Endothelial cell (in vitro differentiated cells): ENCODE measurements at regions not wholly inside any gene's neighbourhood (a gene's known extent, or its start where the extent isn't known, plus 50 kb on each side); places are given as distances from the start of the nearest gene placed in this dataset.
A peak's percentile ranks its signal among the peaks of the same experiment; 100 is the strongest.

ENCODE experiments used
- DNase-seq: peaks from one replicate; pipeline ENCODE4 v3.0.0; 2021; ENCODE audit warnings: low spot score
- H3K27ac Mint-ChIP-seq: one replicate; pipeline ENCODE4 v1.8.0; 2021; ENCODE audit warnings: mixed read lengths, inconsistent platforms; ENCODE audit not compliant: unreplicated experiment
- H3K27me3 Mint-ChIP-seq: one replicate; pipeline ENCODE4 v1.8.0; 2021; ENCODE audit warnings: mild to moderate bottlenecking, moderate library complexity, mixed read lengths, inconsistent platforms; ENCODE audit not compliant: unreplicated experiment
- H3K36me3 Mint-ChIP-seq: one replicate; pipeline ENCODE4 v1.8.0; 2021; ENCODE audit warnings: mild to moderate bottlenecking, low read depth, mixed read lengths, inconsistent platforms; ENCODE audit not compliant: unreplicated experiment
- H3K4me1 Mint-ChIP-seq: one replicate; pipeline ENCODE4 v1.8.0; 2021; ENCODE audit warnings: mild to moderate bottlenecking, mixed read lengths, inconsistent platforms; ENCODE audit not compliant: unreplicated experiment
- H3K4me3 Mint-ChIP-seq: one replicate; pipeline ENCODE4 v1.8.0; 2021; ENCODE audit warnings: mild to moderate bottlenecking, mixed read lengths, inconsistent platforms; ENCODE audit not compliant: unreplicated experiment
- H3K9me3 Mint-ChIP-seq: one replicate; pipeline ENCODE4 v1.8.0; 2021; ENCODE audit warnings: mixed read lengths, inconsistent platforms; ENCODE audit not compliant: unreplicated experiment
- TF ChIP-seq, protein P1 (sequence below): fragments of 200-600 bp; sonication (generic); IDR thresholded peaks from one replicate; pipeline ENCODE4 v1.5.0; 2021; ENCODE audit warnings: antibody characterized with exemption; ENCODE audit not compliant: unreplicated experiment

DNA sequence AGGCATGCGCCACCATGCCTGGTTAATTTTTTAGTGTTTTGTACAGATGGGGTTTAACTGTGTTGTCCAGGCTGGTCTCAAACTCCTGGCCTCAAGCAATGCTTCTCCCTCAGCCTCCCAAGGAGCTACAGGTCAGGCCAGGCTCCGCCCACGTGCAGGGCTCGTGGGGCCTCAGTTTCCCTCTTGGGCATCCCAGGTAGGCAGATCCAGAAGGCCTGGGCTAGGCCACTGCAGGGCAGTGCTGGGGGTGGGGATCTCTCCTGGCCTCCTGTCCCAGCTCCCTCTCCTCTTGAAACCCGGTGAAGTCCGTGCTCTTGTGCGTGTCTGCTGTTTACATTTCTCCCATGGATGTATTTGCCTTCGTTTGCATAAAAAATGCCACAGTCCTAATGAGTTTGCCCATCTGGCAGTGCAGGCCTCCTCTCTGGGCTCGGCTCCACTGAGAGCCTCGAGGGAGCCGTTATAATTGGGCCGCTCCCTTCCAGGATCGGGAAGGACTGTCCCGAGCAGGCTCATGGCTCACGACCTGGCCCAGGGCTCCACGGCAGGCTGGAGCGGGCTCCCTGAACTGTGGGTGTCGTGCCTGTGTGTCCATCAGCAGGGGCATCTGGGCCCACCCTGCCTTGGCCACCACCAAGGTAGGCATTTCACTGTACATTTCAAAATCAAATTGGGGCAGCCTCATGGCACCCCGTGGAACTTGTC is 52.6 kb upstream of the RUFY1 start:
- TF ChIP-seq, protein P1, sequence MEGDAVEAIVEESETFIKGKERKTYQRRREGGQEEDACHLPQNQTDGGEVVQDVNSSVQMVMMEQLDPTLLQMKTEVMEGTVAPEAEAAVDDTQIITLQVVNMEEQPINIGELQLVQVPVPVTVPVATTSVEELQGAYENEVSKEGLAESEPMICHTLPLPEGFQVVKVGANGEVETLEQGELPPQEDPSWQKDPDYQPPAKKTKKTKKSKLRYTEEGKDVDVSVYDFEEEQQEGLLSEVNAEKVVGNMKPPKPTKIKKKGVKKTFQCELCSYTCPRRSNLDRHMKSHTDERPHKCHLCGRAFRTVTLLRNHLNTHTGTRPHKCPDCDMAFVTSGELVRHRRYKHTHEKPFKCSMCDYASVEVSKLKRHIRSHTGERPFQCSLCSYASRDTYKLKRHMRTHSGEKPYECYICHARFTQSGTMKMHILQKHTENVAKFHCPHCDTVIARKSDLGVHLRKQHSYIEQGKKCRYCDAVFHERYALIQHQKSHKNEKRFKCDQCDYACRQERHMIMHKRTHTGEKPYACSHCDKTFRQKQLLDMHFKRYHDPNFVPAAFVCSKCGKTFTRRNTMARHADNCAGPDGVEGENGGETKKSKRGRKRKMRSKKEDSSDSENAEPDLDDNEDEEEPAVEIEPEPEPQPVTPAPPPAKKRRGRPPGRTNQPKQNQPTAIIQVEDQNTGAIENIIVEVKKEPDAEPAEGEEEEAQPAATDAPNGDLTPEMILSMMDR, result no peak
- Mint-ChIP-seq H3K36me3 (peaks cover 3% of the 10 kb centered on the region), H3K4me1 (no peaks in the 10 kb centered on the region), H3K27ac (no peak overlapping the region), H3K4me3 (no peak overlapping the region), H3K27me3 (peaks cover 3% of the 10 kb centered on the region), H3K9me3 (no peaks in the 10 kb centered on the region)
- no peak for DNase-seq

DNA sequence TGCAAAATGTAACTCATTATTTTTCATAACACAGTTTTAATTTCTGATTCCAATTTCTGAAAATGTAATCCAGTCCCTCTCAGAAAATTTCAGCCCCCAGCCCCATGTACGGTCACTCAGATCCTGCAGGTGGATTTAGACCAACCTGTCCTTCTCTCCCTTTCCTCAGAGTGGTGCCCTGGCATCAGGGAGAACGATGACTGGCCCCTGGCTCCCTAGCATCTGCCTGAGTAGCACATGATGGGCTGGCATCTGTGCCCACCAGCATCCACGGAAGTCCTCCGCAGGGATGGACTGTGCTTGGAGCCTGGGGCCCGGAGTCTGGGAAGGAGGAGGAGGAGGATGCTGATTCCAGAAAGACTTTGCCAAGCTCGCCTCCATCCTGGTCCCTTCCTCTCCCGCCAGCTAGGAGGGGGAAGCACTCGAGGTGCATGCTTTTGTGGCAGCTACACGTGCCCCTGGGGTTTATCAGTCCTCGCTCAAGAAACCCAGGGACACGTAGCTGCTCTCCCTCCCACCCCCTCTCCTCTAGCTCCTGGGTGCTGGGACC is 54.4 kb upstream of the RUFY1 start:
- Mint-ChIP-seq H3K9me3 (no peaks in the 10 kb centered on the region), H3K36me3 (peaks cover 3% of the 10 kb centered on the region), H3K27me3 (peaks cover 3% of the 10 kb centered on the region), H3K27ac (no peak overlapping the region), H3K4me3 (no peak overlapping the region), H3K4me1 (no peaks in the 10 kb centered on the region)
- TF ChIP-seq, protein P1, result no peak
- no peak for DNase-seq

DNA sequence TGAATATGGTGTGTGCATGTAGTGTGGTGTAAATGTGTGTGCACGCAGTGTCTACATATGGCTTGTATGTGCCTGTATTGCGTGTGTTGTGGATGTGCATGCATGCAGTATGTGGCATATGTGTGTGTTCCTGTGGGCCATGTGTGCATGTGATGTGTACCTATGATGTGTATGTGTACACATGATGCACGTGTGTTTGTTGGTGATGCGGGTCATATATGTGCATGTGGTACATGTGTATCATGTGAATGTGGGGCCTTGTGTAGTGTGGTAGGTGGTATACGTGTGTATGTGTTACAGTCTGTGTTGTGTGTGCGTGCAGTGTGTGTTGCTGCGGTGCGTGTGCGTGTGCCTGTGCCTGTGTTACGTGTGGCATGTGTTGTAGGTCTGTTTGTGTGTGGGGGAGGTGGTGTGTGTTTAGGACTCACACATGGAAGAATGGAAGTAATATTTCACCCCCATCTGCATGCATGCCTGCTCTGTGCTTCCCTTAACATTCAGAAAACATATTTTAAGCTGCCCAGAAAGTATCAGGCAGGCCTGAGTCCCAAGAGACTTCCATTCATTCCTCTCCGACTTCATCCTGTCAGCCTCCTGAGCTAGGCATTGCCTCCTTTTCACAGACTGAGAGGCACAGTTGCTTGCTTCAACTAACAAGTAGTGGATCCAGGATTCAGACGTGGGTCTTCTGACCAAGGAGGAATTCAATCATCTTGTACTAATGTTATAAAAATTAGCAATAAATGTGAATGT is 55.4 kb upstream of the RUFY1 start:
- Mint-ChIP-seq H3K27me3 (peaks cover 3% of the 10 kb centered on the region), H3K36me3 (no peaks in the 10 kb centered on the region), H3K4me3 (peak overlapping the region; percentile 6), H3K27ac (no peak overlapping the region), H3K4me1 (no peaks in the 10 kb centered on the region), H3K9me3 (no peaks in the 10 kb centered on the region)
- no peak for DNase-seq
- TF ChIP-seq, protein P1, result no peak

DNA sequence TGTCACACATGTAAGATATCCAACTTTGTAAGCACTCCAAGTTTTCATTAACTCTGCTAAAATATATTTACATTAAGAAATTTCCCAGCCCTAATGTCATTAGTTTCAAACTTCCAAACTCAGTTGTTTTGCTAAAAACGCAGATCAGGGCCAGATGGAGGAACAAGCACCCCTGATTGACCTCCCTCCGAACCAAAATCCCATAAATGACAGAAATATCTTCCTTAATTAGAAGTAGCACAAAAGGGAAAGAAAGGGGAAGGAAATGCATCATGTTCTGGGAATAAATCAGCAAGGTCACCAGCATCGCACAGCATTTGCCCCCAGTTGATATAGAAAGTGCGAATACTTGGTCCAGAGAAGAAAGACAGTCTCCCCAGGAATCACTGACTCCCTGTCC is 61.4 kb upstream of the RUFY1 start:
- H3K27ac Mint-ChIP-seq, result no peak overlapping the region

More for the DNA sequence above, 61.4 kb upstream of the RUFY1 start:
- H3K36me3 Mint-ChIP-seq, result no peaks in the 10 kb centered on the region
- TF ChIP-seq, protein P1, result no peak
- peaks cover 3% of the 10 kb centered on the region for H3K27me3 Mint-ChIP-seq
- H3K9me3 Mint-ChIP-seq, result no peaks in the 10 kb centered on the region
- no peak overlapping the region for H3K4me3 Mint-ChIP-seq
- no peaks in the 10 kb centered on the region for H3K4me1 Mint-ChIP-seq
- no peak for DNase-seq
